Muscle of back (tissue), 3 donors: ENCODE measurements at regions not wholly inside any gene's neighbourhood (a gene's known extent, or its start where the extent isn't known, plus 50 kb on each side); places are given as distances from the start of the nearest gene placed in this dataset.

Source experiments
- DNase-seq, 3 donors: peaks; one replicate each; pipeline versions ENCODE4 v3.0.0 to v3.0.0-alpha.2; 2013

GRCh38 chr12:17809206-17809605 lies 280.8 kb downstream of the RERGL start:
- no peak for DNase-seq

GRCh38 chr12:17802657-17803641 lies 287.0 kb downstream of the RERGL start:
- no peak for DNase-seq

GRCh38 chr12:17793854-17794253 lies 296.1 kb downstream of the RERGL start:
- no peak for DNase-seq

- no peak for DNase-seq
Measured at GRCh38 chr12:17778242-17778641, 311.8 kb downstream of the RERGL start.

GRCh38 chr12:17763366-17763765 lies 326.6 kb downstream of the RERGL start:
- no peak for DNase-seq

GRCh38 chr12:17759982-17760381 lies 330.0 kb downstream of the RERGL start:
- no peak for DNase-seq
